HG03342 (cell line): ENCODE measurements at regions not wholly inside any gene's neighbourhood (a gene's known extent, or its start where the extent isn't known, plus 50 kb on each side); places are given as distances from the start of the nearest gene placed in this dataset.

Experiments
- ATAC-seq: cut with Tn5 transposase; IDR thresholded peaks from one replicate; pipeline ENCODE4 v1.9.1; 2021; ENCODE audit warnings: mild to moderate bottlenecking, moderate library complexity; ENCODE audit not compliant: unreplicated experiment

- ATAC-seq, result peak; percentile 92
Measured at GRCh38 chr4:171639540-171639939, 173.7 kb upstream of the GALNTL6 start.

GRCh38 chr4:171636606-171637005, 176.6 kb upstream of the GALNTL6 start:
- ATAC-seq, result no peak

GRCh38 chr4:171629737-171630136, 183.5 kb upstream of the GALNTL6 start:
- ATAC-seq, result no peak

GRCh38 chr4:171629182-171629581, 184.0 kb upstream of the GALNTL6 start:
- peak; percentile 98 for ATAC-seq

GRCh38 chr4:171626554-171626953, 186.7 kb upstream of the GALNTL6 start:
- ATAC-seq, result no peak

GRCh38 chr4:171622729-171623128, 190.5 kb upstream of the GALNTL6 start:
- no peak for ATAC-seq

- peak; percentile 57 for ATAC-seq
Measured at GRCh38 chr4:171621646-171622045, 191.6 kb upstream of the GALNTL6 start.

GRCh38 chr4:171612907-171613306, 200.3 kb upstream of the GALNTL6 start:
- no peak for ATAC-seq

GRCh38 chr4:171602638-171603355, 210.4 kb upstream of the GALNTL6 start:
- ATAC-seq, result no peak

GRCh38 chr4:171601091-171601490, 212.1 kb upstream of the GALNTL6 start:
- ATAC-seq, result no peak

GRCh38 chr4:171599628-171600027, 213.6 kb upstream of the GALNTL6 start:
- ATAC-seq, result no peak

GRCh38 chr4:171594293-171594692, 218.9 kb upstream of the GALNTL6 start:
- no peak for ATAC-seq

GRCh38 chr4:171590716-171591115, 222.5 kb upstream of the GALNTL6 start:
- ATAC-seq, result no peak

GRCh38 chr4:171588764-171589163, 224.4 kb upstream of the GALNTL6 start:
- ATAC-seq, result no peak

GRCh38 chr4:171588051-171588545, 225.1 kb upstream of the GALNTL6 start:
- ATAC-seq, result no peak

GRCh38 chr4:171583790-171584189, 229.4 kb upstream of the GALNTL6 start:
- peak; percentile 56 for ATAC-seq

GRCh38 chr4:171582961-171583581, 230.1 kb upstream of the GALNTL6 start:
- peak; percentile 46 for ATAC-seq

- no peak for ATAC-seq
Measured at GRCh38 chr4:171573181-171573580, 240.0 kb upstream of the GALNTL6 start.

GRCh38 chr4:171565130-171565788, 247.9 kb upstream of the GALNTL6 start:
- ATAC-seq, result peak; percentile 80

GRCh38 chr4:171561419-171561818, 251.8 kb upstream of the GALNTL6 start:
- peak; percentile 80 for ATAC-seq

- ATAC-seq, result no peak
Measured at GRCh38 chr4:171553961-171554360, 259.2 kb upstream of the GALNTL6 start.

GRCh38 chr4:171542640-171543039, 270.6 kb upstream of the GALNTL6 start:
- no peak for ATAC-seq
